ENCODE measurements at regions not wholly inside any gene's neighbourhood (a gene's known extent, or its start where the extent isn't known, plus 50 kb on each side); places are given as distances from the start of the nearest gene placed in this dataset.

DNA sequence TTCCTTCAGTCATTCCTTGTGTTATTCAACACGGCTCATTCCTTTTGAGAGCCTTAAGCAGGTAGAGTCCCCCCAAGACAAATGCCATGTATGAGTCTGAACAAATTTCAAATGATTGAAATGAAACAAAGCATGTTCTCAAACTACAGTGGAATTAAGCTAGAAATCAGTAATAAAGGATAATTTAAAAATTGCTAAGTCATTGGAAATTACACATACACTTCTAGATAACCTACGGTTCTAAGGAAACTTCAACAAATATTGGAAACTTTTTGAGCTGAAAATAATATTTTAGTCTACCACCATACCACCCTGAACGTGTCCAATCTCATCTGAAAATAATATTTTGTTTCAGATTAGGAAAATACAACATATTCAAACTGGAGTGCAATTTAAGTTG is 71.8 kb upstream of the UGP2 start:
- Histone ChIP-seq H2AFZ (ENCODE audit: low read depth, low read length) (no peak overlapping the region), H3K9ac (ENCODE audit: low read length) (no peak overlapping the region), H3K36me3 (ENCODE audit: insufficient read depth, low read length) (no peaks in the 10 kb centered on the region), H3K79me2 (replicated peaks; ENCODE audit: insufficient read depth, low read length) (no peaks in the 10 kb centered on the region), H3K27ac (ENCODE audit: low read length) (no peak overlapping the region), H3K9me3 (ENCODE audit: low read length) (no peaks in the 10 kb centered on the region), H3K4me2 (ENCODE audit: low read length) (no peak overlapping the region), H3F3A (ENCODE audit: insufficient read depth, low read length, poor library complexity, severe bottlenecking) (no peaks in the 10 kb centered on the region), H3K4me3 (ENCODE audit: low read length) (no peak overlapping the region), H4K20me1 (ENCODE audit: insufficient read depth) (no peaks in the 10 kb centered on the region), H3K27me3 (ENCODE audit: insufficient read depth, low read depth, low read length) (no peaks in the 10 kb centered on the region), H3K9me2 (ENCODE audit: insufficient read depth, low read length) (no peaks in the 10 kb centered on the region)
- no peak for TF ChIP-seq EP300 (conservative IDR thresholded peaks at IDR 0.05; ENCODE audit: poor library complexity, severe bottlenecking)
- TF ChIP-seq, protein P1, sequence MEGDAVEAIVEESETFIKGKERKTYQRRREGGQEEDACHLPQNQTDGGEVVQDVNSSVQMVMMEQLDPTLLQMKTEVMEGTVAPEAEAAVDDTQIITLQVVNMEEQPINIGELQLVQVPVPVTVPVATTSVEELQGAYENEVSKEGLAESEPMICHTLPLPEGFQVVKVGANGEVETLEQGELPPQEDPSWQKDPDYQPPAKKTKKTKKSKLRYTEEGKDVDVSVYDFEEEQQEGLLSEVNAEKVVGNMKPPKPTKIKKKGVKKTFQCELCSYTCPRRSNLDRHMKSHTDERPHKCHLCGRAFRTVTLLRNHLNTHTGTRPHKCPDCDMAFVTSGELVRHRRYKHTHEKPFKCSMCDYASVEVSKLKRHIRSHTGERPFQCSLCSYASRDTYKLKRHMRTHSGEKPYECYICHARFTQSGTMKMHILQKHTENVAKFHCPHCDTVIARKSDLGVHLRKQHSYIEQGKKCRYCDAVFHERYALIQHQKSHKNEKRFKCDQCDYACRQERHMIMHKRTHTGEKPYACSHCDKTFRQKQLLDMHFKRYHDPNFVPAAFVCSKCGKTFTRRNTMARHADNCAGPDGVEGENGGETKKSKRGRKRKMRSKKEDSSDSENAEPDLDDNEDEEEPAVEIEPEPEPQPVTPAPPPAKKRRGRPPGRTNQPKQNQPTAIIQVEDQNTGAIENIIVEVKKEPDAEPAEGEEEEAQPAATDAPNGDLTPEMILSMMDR (IDR thresholded peaks at IDR 0.05; ENCODE audit: poor library complexity, severe bottlenecking): no peak
- no peak for TF ChIP-seq TAF1 (IDR thresholded peaks at IDR 0.05; ENCODE audit: low read depth)
- no peak for TF ChIP-seq REST (IDR thresholded peaks at IDR 0.05; ENCODE audit: borderline replicate concordance)
- no peak for TF ChIP-seq EZH2 (IDR thresholded peaks at IDR 0.05; ENCODE audit: borderline replicate concordance, insufficient read depth, low read length, poor library complexity, severe bottlenecking)
- no peak for TF ChIP-seq MXI1 (conservative IDR thresholded peaks at IDR 0.05; ENCODE audit: poor library complexity, severe bottlenecking)
- no peak for TF ChIP-seq POLR2AphosphoS5 (IDR thresholded peaks at IDR 0.05)
- no peak for TF ChIP-seq SMC3 (conservative IDR thresholded peaks at IDR 0.05; ENCODE audit: poor library complexity)
- no peak for TF ChIP-seq RAD21 (conservative IDR thresholded peaks at IDR 0.05)

GRCh38 chr2:63772061-63772460 is 69.6 kb upstream of the UGP2 start:
- Histone ChIP-seq H3K27ac (ENCODE audit: low read length) (no peak overlapping the region), H3K4me2 (ENCODE audit: low read length) (no peak overlapping the region), H3K79me2 (replicated peaks; ENCODE audit: insufficient read depth, low read length) (no peaks in the 10 kb centered on the region), H3K9me3 (ENCODE audit: low read length) (no peaks in the 10 kb centered on the region), H3K27me3 (ENCODE audit: insufficient read depth, low read depth, low read length) (no peaks in the 10 kb centered on the region), H2AFZ (ENCODE audit: low read depth, low read length) (no peak overlapping the region), H3K9me2 (ENCODE audit: insufficient read depth, low read length) (no peaks in the 10 kb centered on the region), H3K36me3 (ENCODE audit: insufficient read depth, low read length) (no peaks in the 10 kb centered on the region), H4K20me1 (ENCODE audit: insufficient read depth) (no peaks in the 10 kb centered on the region), H3K9ac (ENCODE audit: low read length) (no peak overlapping the region), H3F3A (ENCODE audit: insufficient read depth, low read length, poor library complexity, severe bottlenecking) (no peaks in the 10 kb centered on the region), H3K4me3 (ENCODE audit: low read length) (no peak overlapping the region)
- TF ChIP-seq POLR2AphosphoS5 (IDR thresholded peaks at IDR 0.05): no peak
- TF ChIP-seq REST (IDR thresholded peaks at IDR 0.05; ENCODE audit: borderline replicate concordance): no peak
- TF ChIP-seq, protein P1 (IDR thresholded peaks at IDR 0.05; ENCODE audit: poor library complexity, severe bottlenecking): no peak

Data from neural cell (in vitro differentiated cells).